H54 (cell line): ENCODE measurements at regions not wholly inside any gene's neighbourhood (a gene's known extent, or its start where the extent isn't known, plus 50 kb on each side); places are given as distances from the start of the nearest gene placed in this dataset.
"Not testable (repeated sequence)": the region's sequence is repeated elsewhere in the genome, so short reads cannot be mapped to it uniquely, and the experiment has no call there.

ENCODE experiments used
- DNase-seq: peaks from one replicate; pipeline ENCODE4 v3.0.0; 2011; ENCODE audit warnings: low spot score, mixed read lengths; ENCODE audit not compliant: insufficient read length
- FAIRE-seq: peaks from 3 replicates; lab custom pipeline; 2011; peaks lifted over from hg19 to GRCh38; lab: Jason Lieb, UNC
- POLR2A ChIP-seq: IDR thresholded peaks from 2 replicates; pipeline ENCODE4 v1.6.1; 2011; ENCODE audit warnings: low read depth, mild to moderate bottlenecking, low read length

DNA sequence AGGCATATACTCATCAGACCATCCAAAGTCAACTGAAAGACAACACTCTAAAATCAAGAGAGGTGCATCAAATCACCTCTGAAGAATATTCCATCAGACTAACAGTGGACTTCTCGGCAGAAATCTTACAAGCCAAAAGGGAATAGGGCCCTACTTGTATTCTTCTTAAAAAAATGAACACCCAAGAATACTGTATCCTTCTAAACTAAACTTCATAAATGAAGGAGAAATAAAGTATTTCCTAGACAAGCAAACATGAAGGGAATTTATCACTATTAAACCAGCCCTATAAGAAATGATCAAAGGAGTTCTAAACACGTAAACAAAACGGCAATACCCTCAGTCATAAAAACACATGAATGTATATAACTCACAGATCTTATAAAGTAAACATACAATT, 141.2 kb downstream of the CXXC4 start:
- no peak for TF ChIP-seq POLR2A
- FAIRE-seq, result no peak
- DNase-seq, result no peak

DNA sequence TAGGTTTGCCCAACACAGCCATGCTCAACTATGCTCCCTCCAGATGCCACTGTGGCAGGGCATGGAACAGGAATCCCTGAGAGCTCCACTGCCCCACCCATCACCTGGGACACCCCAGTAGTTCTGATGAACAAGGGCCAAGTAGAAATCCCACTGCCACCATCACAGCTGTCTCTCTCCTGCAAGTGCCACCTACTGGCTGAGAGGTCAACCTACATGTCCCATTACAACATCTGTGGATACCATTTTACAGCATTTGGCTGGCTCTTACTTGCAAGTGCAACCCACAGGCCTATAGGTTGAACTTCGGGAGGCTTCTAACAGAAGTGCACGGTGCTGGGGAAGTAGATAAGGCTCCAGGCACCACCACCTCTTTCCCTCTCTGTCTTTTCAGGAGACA, 142.5 kb downstream of the CXXC4 start:
- DNase-seq (no peak), FAIRE-seq (no peak)
- TF ChIP-seq POLR2A, result no peak

DNA sequence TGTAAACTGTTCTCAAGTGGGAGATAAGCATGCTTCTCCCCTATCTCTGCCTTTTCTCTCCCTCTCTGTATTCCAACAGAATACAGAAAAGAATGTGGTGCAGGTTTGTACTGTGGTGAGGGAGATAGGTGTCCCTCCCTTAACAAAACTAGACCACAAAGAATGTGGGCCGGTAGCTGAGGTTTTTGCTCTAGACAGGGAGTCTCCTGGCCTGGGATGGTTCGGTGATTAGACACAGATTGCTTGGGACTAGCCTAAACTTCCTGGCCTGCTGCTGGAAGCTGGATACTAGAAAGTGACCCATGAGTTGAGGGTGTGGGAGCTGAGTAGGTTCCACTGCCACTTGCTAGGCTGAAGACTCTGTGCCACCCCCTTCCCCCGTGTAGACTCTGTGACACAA, 143.0 kb downstream of the CXXC4 start:
- DNase-seq (no peak), FAIRE-seq (no peak)
- no peak for TF ChIP-seq POLR2A

DNA sequence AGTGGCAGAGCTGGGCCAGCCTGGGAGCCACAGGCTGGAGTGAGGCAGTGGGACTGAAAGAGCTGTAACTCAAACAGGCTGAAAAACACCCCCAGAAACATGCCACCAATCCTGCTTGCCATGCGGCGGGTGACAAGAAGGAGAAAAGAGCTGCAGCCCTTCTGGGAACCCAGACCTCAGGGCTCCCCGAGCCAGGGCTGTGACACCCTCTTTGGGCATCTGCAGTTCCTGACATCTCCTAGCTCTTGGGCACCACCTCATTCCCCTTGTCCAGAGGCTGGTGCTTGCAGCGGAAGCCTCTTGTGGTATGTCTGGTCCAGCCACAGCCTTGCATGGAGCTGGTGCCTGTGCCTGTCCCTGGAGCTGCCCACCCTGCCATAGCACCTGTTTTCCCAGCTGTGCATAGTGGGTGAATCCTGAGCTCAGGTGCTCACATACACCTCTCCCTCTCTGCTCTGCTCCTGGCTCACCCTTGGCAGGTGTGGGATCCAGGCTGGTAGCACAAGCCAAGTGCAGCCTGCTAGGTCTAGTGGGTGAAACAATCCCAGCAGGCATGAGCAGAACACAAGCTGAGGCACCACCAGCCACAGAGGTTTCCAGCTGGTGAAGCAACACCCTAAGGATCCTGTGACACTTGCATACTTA, 149.0 kb downstream of the CXXC4 start:
- DNase-seq, result no peak
- FAIRE-seq, result no peak
- TF ChIP-seq POLR2A, result no peak

DNA sequence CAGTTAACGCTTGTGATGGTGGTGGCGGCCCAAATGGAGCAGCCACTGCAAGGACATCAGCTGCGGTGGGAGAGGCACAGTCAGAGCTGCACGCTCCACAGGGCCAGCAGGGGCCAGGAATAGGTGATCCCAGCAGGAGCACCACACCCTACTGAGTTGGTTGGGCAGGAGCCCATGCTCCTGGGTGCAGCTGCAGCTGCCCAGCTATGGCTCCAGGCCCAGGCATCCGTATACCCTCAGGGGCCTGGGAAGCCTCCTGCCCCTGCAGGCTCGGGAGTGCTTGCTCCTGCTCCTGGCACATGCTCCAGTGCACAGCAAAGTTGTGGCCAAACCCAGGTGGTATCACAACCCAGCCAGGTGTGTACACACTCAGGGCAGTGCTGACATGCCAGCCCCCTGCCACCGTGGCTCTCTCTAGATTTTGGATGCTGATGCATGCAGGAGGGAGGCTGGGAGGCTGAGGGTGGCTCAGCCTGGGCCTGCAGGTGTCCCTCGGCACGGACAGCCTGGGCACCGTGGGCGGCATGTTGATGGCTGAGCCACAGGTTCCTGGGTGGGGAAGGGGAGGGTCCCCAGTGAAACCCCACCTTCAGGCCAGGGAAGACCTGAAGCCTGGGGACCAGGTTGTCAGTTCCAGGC, 150.2 kb downstream of the CXXC4 start:
- no peak for TF ChIP-seq POLR2A
- no peak for FAIRE-seq
- no peak for DNase-seq

DNA sequence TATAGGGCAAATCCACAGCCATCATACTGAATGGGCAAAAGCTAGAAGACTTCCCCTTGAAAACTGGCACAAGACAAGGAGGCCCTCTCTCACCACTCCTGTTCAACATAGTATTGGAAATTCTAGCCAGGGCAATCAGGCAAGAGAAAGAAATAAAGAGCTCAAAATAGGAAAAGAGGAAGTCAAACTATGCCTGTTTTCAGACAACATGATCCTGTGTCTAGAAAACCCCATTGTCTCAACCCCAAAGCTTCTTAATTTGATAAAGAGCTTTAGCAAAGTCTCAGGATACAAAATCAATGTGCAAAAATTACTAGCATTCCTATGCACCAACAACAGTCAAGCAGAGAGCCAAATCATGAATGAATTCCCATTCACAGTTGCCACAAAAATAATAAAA, 160.3 kb downstream of the CXXC4 start:
- FAIRE-seq, result no peak

DNA sequence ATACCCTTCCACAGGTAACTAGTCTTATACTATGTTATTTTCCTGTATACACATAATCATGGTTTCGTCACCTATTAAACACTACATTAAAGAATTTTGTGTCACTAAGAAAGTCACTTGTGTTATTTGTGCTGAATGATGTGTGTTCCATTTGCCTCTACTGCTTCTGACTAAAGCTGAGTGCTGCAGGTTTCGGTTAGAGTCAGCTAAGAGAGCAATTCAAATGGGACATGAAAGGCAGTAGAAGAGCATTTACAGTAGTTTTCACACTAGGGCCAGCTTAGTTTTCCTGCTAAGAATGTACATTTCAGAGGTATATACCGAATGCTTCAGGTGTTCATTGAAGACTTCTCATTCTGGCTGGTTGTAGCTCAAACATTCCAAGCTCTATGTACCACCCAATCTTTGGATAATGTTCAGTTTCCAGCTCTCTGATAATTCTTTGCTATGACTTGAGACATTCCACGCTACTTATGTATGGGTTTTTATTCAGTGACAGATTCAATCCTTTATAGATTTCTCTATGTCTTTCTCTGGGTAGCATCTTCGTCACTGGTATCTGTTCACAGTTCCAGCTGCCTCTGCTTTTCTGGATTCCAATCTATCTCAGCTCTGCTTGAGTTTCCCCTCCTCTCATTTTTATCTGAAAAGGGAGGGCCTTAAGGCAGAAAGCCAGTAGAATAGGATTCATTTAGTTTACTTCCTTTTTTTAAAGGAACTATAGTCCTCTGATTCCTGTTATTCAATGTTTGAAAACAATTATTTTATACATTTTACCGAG, 164.4 kb downstream of the CXXC4 start:
- no peak for DNase-seq
- no peak for TF ChIP-seq POLR2A
- FAIRE-seq, result no peak

More for the DNA sequence above, 160.3 kb downstream of the CXXC4 start:
- TF ChIP-seq POLR2A, result no peak
- DNase-seq, result no peak

DNA sequence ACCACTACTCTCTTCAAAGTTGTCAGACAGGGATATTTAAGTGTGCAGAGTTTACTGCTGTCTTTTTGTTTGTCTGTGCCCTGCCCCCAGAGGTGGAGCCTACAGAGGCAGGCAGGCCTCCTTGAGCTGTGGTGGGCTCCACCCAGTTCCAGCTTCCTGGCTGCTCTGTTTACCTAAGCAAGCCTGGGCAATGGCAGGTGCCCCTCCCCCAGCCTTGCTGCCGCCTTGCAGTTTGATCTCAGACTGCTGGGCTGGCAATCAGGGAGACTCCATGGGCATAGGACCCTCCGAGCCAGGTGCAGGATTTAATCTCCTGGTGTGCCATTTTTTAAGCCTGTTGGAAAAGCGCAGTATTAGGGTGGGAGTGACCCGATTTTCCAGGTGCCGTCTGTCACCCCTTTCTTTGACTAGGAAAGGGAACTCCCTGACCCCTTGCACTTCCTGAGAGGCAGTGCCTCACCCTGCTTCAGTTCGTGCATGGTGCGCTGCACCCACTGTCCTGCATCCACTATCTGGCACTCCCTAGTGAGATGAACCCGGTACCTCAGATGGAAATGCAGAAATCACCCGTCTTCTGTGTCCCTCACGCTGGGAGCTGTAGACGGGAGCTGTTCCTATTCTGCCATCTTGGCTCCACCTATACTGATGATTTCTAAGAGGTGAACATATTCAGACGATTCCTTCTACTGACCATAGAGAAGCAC, 167.6 kb downstream of the CXXC4 start:
- DNase-seq, FAIRE-seq: not testable (repeated sequence)

DNA sequence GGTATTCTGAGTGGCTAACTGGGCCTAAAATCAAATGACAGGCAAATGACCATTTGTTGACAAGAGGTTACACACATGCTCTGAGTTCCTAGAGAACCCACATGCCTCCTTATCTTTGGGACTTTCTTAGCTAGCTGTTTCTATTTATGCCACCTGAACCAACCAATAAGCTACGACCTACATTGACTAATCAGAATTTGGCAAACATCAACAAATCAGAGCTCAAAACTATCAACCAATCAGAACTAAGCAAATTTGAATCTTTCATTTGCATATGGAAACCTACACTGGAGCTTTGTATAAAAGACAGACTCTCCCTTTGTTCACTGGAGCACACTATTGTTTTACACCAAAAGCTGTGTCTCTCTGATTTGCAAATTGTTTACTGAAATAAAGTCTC, 192.0 kb downstream of the CXXC4 start:
- DNase-seq (no peak), FAIRE-seq (no peak)
- TF ChIP-seq POLR2A, result no peak

DNA sequence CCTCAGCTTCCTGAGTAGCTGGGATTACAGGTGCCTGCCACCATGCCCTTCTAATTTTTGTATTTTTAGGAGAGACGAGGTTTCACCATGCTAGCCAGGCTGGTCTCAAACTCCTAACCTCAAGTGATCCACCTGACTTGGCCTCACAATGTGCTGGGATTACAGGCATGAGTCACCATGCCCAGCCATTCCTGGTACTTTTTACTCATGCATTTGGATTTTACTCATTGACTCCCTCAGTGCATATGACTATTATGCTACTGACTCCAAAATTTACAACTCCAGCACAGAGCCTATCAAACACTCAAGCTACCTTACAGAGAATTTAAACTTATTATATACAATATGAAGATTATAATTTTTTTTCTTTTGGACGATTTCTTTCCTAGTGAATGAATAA, 199.9 kb downstream of the CXXC4 start:
- FAIRE-seq (no peak), DNase-seq (no peak)
- no peak for TF ChIP-seq POLR2A

DNA sequence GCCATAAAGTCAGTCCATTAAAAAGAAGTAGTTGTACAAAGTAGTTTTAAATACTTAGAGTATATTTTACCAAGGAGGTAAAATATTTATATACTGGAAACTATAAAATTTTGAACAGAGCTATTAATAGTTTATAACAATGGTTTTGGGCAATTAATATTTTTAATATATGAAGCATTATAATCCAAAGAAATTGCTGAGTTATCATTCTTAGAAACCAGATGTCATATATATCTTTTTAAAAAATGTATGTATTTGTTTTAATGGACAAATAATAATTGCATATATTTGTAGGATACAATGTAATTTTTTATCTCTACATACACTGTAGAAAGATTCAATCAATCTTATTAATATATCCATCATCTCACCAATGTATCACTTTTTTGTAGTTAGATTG, 207.8 kb downstream of the CXXC4 start:
- FAIRE-seq, result no peak
- no peak for TF ChIP-seq POLR2A
- no peak for DNase-seq

DNA sequence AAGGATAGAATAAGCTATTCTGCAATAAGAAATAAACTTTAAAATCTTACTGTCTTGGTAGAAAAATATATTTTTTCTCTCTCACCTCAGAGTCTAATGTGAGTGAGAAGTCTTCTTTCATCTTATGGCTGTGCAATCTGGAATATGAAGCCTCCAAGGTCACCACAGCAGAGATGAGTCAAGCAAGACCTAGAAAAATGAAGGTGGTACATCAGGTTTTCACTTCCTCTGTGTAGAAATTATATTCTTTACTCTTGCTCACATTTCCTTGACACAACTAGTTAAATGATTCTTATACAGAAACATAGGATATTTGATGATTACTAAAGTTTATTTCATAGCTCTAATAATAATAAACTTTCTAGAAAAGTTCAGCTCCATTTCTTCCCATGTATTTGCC, 211.4 kb downstream of the CXXC4 start:
- FAIRE-seq, result no peak
- no peak for DNase-seq
- TF ChIP-seq POLR2A, result no peak

DNA sequence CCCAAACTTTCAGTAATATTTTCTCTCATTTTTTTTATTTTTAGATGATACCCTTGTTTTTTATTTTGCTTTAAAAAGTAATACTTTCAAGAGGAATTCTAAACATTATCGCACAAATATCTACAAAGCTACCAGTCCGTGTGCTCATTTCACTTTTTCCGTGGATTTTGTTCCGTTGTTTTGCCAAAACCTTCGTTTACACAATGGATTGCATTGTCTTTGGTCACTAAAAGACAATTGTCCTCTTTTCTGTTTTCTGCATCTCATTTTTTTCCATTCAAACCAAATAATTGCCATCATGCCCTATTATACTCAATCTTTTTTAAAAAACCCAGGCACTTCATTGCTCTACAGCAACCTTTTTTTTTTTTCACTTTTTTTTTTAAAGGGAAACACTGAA, 214.9 kb downstream of the CXXC4 start:
- FAIRE-seq (no peak), DNase-seq (no peak)
- no peak for TF ChIP-seq POLR2A

DNA sequence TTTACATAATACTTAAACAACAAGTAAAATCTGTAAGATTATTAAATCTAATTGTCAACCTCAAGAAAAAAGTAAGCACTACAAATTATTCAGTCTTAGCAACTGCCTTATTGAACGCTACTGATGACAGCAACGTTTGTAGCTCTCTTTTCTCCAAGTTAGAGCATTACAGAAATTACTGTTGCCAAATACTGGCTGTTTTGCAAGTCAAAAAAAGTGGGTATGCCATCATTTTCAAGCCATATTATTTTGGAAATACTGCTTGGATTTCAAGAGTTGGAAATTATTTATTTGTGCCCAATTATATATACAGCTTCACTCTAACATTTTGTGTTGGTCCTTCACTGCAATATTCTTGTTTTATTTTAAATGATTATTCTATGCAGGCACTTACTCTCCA, 221.7 kb downstream of the CXXC4 start:
- no peak for FAIRE-seq
- TF ChIP-seq POLR2A, result no peak

DNA sequence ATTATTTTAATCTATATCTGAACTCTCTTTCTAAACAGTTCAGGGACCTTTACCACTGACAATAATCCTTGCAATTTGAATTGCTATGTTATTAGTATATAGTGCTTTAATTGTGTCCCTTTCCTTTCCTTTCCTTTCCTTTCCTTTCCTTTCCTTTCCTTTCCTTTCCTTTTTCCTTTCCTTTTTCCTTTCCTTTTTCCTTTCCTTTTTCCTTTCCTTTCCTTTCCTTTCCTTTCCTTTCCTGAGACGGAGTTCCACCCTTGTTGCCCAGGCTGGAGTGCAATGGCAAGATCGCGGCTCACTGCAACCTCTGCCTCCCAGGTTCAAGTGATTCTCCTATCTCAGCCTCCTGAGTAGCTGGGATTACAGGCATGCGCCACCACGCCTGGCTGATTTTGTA, 225.1 kb downstream of the CXXC4 start:
- not testable (repeated sequence) for DNase-seq, FAIRE-seq

More for the DNA sequence above, 221.7 kb downstream of the CXXC4 start:
- DNase-seq, result no peak
